ENCODE measurements at regions not wholly inside any gene's neighbourhood (a gene's known extent, or its start where the extent isn't known, plus 50 kb on each side); places are given as distances from the start of the nearest gene placed in this dataset.
"Not testable (repeated sequence)": the region's sequence is repeated elsewhere in the genome, so short reads cannot be mapped to it uniquely, and the experiment has no call there.

DNA sequence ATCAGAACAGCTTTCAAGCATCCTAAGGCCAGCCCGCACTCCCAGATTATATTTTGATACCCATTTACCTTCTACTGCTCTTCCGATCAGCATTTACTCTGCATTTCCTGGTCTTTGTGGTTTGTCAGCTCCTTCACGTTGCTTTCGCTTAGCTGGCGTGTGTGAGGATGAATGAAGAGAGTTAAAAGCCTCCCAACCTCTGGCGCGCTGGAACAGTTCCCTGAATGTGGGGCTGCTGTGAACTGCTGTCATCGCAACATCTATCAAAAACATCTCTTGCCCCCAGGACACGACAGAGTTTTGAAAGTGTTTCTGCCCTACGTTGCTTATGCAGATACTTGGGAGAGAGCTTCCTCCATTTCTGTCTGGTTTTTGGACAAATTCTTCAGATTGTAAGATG lies 129.2 kb downstream of the KCNA5 start:
- TF ChIP-seq CTCF (conservative IDR thresholded peaks at IDR 0.05; ENCODE audit: low read length), result no peak
- no peak for TF ChIP-seq EZH2phosphoT487 (IDR thresholded peaks at IDR 0.05; ENCODE audit: borderline replicate concordance, low read depth, low read length)
- H3K4me2 ChIP-seq (ENCODE audit: low read length), result no peak overlapping the region
- H3K4me1 ChIP-seq (ENCODE audit: insufficient read depth, low read length, poor library complexity, severe bottlenecking), result no peaks in the 10 kb centered on the region
- no peak overlapping the region for H2AFZ ChIP-seq (ENCODE audit: low read length)
- no TSS peak for BruUV-seq (replicated peaks)
- ChIA-PET POLR2A (no interaction called here), CTCF (ENCODE audit: unreplicated experiment) (no interaction called here)
- H3K27ac ChIP-seq (ENCODE audit: low read depth, low read length, poor library complexity, severe bottlenecking), result no peak overlapping the region
- no peaks in the 10 kb centered on the region for H3K9me2 ChIP-seq (ENCODE audit: insufficient read depth, low read length)
- no peaks in the 10 kb centered on the region for H3K9me3 ChIP-seq (ENCODE audit: low read length)
- H3K4me3 ChIP-seq (ENCODE audit: low read depth, low read length, poor library complexity, severe bottlenecking), result no peak overlapping the region
- H3K36me3 ChIP-seq (ENCODE audit: insufficient read depth, low read length), result no peaks in the 10 kb centered on the region
- intact Hi-C loops (cut with micrococcal nuclease; ENCODE audit: unreplicated experiment), result no loop called here
- H3K79me2 ChIP-seq (ENCODE audit: insufficient read depth, low read depth, low read length), result no peaks in the 10 kb centered on the region
- no peaks in the 10 kb centered on the region for H4K20me1 ChIP-seq (ENCODE audit: insufficient read depth, low read length)
- no peak for DNase-seq (ENCODE audit: low spot score)

- Histone ChIP-seq H3K4me3 (ENCODE audit: low read depth, low read length, poor library complexity, severe bottlenecking) (no peak overlapping the region), H3K9me3 (ENCODE audit: low read length) (no peaks in the 10 kb centered on the region), H4K20me1 (ENCODE audit: insufficient read depth, low read length) (no peaks in the 10 kb centered on the region), H3K79me2 (ENCODE audit: insufficient read depth, low read depth, low read length) (no peaks in the 10 kb centered on the region), H3K9me2 (ENCODE audit: insufficient read depth, low read length) (no peaks in the 10 kb centered on the region), H3K36me3 (ENCODE audit: insufficient read depth, low read length) (no peaks in the 10 kb centered on the region), H2AFZ (ENCODE audit: low read length) (no peak overlapping the region), H3K4me1 (ENCODE audit: insufficient read depth, low read length, poor library complexity, severe bottlenecking) (no peaks in the 10 kb centered on the region), H3K4me2 (ENCODE audit: low read length) (no peak overlapping the region), H3K27ac (ENCODE audit: low read depth, low read length, poor library complexity, severe bottlenecking) (no peak overlapping the region)
- intact Hi-C loops (cut with micrococcal nuclease; ENCODE audit: unreplicated experiment), result no loop called here
- no TSS peak for BruUV-seq (replicated peaks)
- CTCF ChIA-PET (ENCODE audit: unreplicated experiment), result no interaction called here
- TF ChIP-seq CTCF (conservative IDR thresholded peaks at IDR 0.05; ENCODE audit: low read length), result no peak
- TF ChIP-seq EZH2phosphoT487 (IDR thresholded peaks at IDR 0.05; ENCODE audit: borderline replicate concordance, low read depth, low read length), result no peak
- DNase-seq (ENCODE audit: low spot score), result no peak
- POLR2A ChIA-PET, result no interaction called here
Measured at GRCh38 chr12:5173511-5174011, 129.9 kb downstream of the KCNA5 start.

- H2AFZ ChIP-seq (ENCODE audit: low read length); H3K9me3 ChIP-seq (ENCODE audit: low read length); DNase-seq (ENCODE audit: low spot score); CTCF ChIA-PET (ENCODE audit: unreplicated experiment); H3K79me2 ChIP-seq (ENCODE audit: insufficient read depth, low read depth, low read length); H3K4me2 ChIP-seq (ENCODE audit: low read length); intact Hi-C loops (cut with micrococcal nuclease; ENCODE audit: unreplicated experiment); H3K27ac ChIP-seq (ENCODE audit: low read depth, low read length, poor library complexity, severe bottlenecking); H3K4me3 ChIP-seq (ENCODE audit: low read depth, low read length, poor library complexity, severe bottlenecking); H3K4me1 ChIP-seq (ENCODE audit: insufficient read depth, low read length, poor library complexity, severe bottlenecking); BruUV-seq (replicated peaks); POLR2A ChIA-PET; H3K9me2 ChIP-seq (ENCODE audit: insufficient read depth, low read length); H3K36me3 ChIP-seq (ENCODE audit: insufficient read depth, low read length); H4K20me1 ChIP-seq (ENCODE audit: insufficient read depth, low read length): not testable (repeated sequence)
Measured at GRCh38 chr12:5175415-5175814, 131.7 kb downstream of the KCNA5 start.

All from OCI-LY7 (cell line).